HepG2 (cell line): ENCODE measurements at regions not wholly inside any gene's neighbourhood (a gene's known extent, or its start where the extent isn't known, plus 50 kb on each side); places are given as distances from the start of the nearest gene placed in this dataset.
A peak's percentile ranks its signal among the peaks of the same experiment; 100 is the strongest.

Experiments
- ATF3 ChIP-seq: sonication (generic); formaldehyde crosslinking; IDR thresholded peaks from 2 replicates; pipeline ENCODE4 v1.4.0; 2020; ENCODE audit warnings: missing genetic modification reagents
- HBP1 ChIP-seq: IDR thresholded peaks from 2 replicates; pipeline ENCODE4 v1.6.1; 2016; ENCODE audit warnings: low read depth, control low read depth
- MYNN ChIP-seq: sonication (generic); formaldehyde crosslinking; IDR thresholded peaks from 2 replicates; pipeline ENCODE4 v1.4.0; 2020; ENCODE audit warnings: mild to moderate bottlenecking, low read depth, missing genetic modification reagents
- PAF1 ChIP-seq: IDR thresholded peaks from 2 replicates; pipeline ENCODE4 v1.6.1; 2016; ENCODE audit warnings: missing genetic modification reagents, missing compliant biosample characterization
- RBAK ChIP-seq: sonication (generic); formaldehyde crosslinking; IDR thresholded peaks from 2 replicates; pipeline ENCODE4 v1.5.1; 2020; ENCODE audit warnings: mild to moderate bottlenecking, missing genetic modification reagents
- REPIN1 ChIP-seq: sonication (generic); formaldehyde crosslinking; IDR thresholded peaks from 2 replicates; pipeline ENCODE4 v1.8.0; 2022; ENCODE audit warnings: missing genetic modification reagents, low read depth, mild to moderate bottlenecking, borderline replicate concordance
- SOX13 ChIP-seq, 3 experiments: fragments of 450-650 bp in 1 of 3; sonication (generic) in 1 of 3; formaldehyde crosslinking in 1 of 3; IDR thresholded peaks in 2 of 3; conservative IDR thresholded peaks in 1 of 3; 2 replicates each; pipeline versions ENCODE4 v1.5.0 to v1.6.1; 2016 to 2020; ENCODE audit warnings: antibody characterized with exemption in 1 of 3, mild to moderate bottlenecking in 1 of 3, missing compliant biosample characterization in 1 of 3, missing genetic modification reagents in 1 of 3, moderate library complexity in 1 of 3
- ZBTB4 ChIP-seq: sonication (generic); formaldehyde crosslinking; IDR thresholded peaks from 2 replicates; pipeline ENCODE4 v1.4.0; 2020; ENCODE audit warnings: missing genetic modification reagents, mild to moderate bottlenecking, borderline replicate concordance
- TF ChIP-seq, protein P1 (sequence below): sonication (generic); formaldehyde crosslinking; IDR thresholded peaks from 2 replicates; pipeline ENCODE4 v1.4.0; 2020; ENCODE audit warnings: missing genetic modification reagents
- TF ChIP-seq, protein P2 (sequence below), 2 experiments: fragments of 450-650 bp in 1 of 2; sonication (generic) in 1 of 2; formaldehyde crosslinking in 1 of 2; IDR thresholded peaks; 2 replicates each; pipeline versions ENCODE4 v1.6.1 to v1.8.0; 2016 to 2022; ENCODE audit warnings: antibody characterized with exemption in 1 of 2, mild to moderate bottlenecking in 1 of 2, missing genetic modification reagents in 1 of 2

DNA sequence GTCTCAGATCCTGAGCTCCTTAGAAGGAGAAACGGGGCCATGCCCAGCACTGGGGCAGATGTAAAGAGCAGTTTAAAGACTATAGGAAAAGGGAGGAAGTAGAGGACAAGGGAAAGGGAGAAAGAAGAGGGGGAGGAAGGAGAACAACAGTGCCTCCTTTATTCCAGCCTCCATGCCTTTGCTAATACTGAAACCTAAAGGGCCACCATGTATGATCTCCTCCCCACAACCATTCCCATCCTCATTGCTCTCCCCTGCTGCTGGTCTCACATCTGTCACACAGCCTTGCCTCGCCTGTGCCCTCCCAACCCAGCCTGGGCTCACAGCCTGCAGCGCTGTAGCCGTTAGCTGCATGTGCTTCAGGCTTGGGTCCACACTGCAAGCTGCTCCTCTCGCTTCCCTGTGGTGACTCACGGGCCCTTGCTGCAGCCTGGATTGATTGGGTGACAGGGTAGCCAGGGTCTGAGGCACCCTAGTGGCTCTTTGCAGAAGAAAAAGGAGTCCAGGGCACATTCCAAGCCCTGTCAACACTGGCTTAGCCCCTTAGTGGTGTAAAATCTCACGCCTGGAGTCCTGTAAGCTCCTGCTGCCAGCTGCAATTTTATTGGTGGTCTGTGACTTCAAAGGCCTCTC, 281.9 kb downstream of the SRBD1 start (continued):
- TF ChIP-seq HBP1 (no peak), RBAK (CRISPR knock-in tag) (no peak), ZBTB4 (0 out of 2 replicates have a peak, but pooled peaks have one; percentile 33), ATF3 (CRISPR knock-in tag) (peak; percentile 58; the same call in 1 of the 2 replicates), PAF1 (CRISPR knock-in tag) (no peak), SOX13 (IDR thresholded peaks at IDR 0.05) (no peak), SOX13 (CRISPR knock-in tag; conservative IDR thresholded peaks at IDR 0.05 in 1 of 2, IDR thresholded peaks at IDR 0.05 in 1 of 2) (no peak), MYNN (CRISPR knock-in tag) (no peak), REPIN1 (CRISPR knock-in tag) (0 out of 2 replicates have a peak, but pooled peaks have one; percentile 25)
- TF ChIP-seq, protein P1, sequence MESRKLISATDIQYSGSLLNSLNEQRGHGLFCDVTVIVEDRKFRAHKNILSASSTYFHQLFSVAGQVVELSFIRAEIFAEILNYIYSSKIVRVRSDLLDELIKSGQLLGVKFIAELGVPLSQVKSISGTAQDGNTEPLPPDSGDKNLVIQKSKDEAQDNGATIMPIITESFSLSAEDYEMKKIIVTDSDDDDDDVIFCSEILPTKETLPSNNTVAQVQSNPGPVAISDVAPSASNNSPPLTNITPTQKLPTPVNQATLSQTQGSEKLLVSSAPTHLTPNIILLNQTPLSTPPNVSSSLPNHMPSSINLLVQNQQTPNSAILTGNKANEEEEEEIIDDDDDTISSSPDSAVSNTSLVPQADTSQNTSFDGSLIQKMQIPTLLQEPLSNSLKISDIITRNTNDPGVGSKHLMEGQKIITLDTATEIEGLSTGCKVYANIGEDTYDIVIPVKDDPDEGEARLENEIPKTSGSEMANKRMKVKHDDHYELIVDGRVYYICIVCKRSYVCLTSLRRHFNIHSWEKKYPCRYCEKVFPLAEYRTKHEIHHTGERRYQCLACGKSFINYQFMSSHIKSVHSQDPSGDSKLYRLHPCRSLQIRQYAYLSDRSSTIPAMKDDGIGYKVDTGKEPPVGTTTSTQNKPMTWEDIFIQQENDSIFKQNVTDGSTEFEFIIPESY (CRISPR knock-in tag), result peak; percentile 64; the same call in 1 of the 2 replicates
- TF ChIP-seq, protein P2, sequence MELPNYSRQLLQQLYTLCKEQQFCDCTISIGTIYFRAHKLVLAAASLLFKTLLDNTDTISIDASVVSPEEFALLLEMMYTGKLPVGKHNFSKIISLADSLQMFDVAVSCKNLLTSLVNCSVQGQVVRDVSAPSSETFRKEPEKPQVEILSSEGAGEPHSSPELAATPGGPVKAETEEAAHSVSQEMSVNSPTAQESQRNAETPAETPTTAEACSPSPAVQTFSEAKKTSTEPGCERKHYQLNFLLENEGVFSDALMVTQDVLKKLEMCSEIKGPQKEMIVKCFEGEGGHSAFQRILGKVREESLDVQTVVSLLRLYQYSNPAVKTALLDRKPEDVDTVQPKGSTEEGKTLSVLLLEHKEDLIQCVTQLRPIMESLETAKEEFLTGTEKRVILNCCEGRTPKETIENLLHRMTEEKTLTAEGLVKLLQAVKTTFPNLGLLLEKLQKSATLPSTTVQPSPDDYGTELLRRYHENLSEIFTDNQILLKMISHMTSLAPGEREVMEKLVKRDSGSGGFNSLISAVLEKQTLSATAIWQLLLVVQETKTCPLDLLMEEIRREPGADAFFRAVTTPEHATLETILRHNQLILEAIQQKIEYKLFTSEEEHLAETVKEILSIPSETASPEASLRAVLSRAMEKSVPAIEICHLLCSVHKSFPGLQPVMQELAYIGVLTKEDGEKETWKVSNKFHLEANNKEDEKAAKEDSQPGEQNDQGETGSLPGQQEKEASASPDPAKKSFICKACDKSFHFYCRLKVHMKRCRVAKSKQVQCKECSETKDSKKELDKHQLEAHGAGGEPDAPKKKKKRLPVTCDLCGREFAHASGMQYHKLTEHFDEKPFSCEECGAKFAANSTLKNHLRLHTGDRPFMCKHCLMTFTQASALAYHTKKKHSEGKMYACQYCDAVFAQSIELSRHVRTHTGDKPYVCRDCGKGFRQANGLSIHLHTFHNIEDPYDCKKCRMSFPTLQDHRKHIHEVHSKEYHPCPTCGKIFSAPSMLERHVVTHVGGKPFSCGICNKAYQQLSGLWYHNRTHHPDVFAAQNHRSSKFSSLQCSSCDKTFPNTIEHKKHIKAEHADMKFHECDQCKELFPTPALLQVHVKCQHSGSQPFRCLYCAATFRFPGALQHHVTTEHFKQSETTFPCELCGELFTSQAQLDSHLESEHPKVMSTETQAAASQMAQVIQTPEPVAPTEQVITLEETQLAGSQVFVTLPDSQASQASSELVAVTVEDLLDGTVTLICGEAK (IDR thresholded peaks at IDR 0.05), result no peak
- TF ChIP-seq, protein P2 (CRISPR knock-in tag; IDR thresholded peaks at IDR 0.05), result no peak
